Activated CD8-positive, alpha-beta T cell treated with anti-CD3 and anti-CD28 coated beads for 36 hours (primary cell): ENCODE measurements at regions not wholly inside any gene's neighbourhood (a gene's known extent, or its start where the extent isn't known, plus 50 kb on each side); places are given as distances from the start of the nearest gene placed in this dataset.

Experiments used
- ATAC-seq: fragments of 200-7000 bp; cut with Tn5 transposase; one replicate; pipeline ENCODE4 v1.10.0; 2021; ENCODE audit warnings: mild to moderate bottlenecking, moderate library complexity
- CTCF ChIA-PET: fragments of 350-600 bp; sonication (Branson Sonifier 250); formaldehyde crosslinking; loops from one replicate; lab custom pipeline; 2021; ENCODE audit warnings: antibody characterized with exemption; lab: Charles Lee
- POLR2A ChIA-PET: fragments of 350-600 bp; sonication (Branson Sonifier 250); formaldehyde crosslinking; loops from one replicate; lab custom pipeline; 2021; ENCODE audit warnings: antibody characterized with exemption; lab: Charles Lee
- DNase-seq: peaks from one replicate; pipeline ENCODE4 v3.0.0-alpha.2; 2020
- H3K27ac Mint-ChIP-seq: one replicate; pipeline ENCODE4 v1.8.0; 2021; ENCODE audit warnings: mild to moderate bottlenecking, mixed read lengths
- H3K27me3 Mint-ChIP-seq: one replicate; pipeline ENCODE4 v1.8.0; 2021; ENCODE audit warnings: mixed read lengths
- H3K36me3 Mint-ChIP-seq: one replicate; pipeline ENCODE4 v1.8.0; 2021; ENCODE audit warnings: low read depth, mixed read lengths
- H3K4me1 Mint-ChIP-seq: one replicate; pipeline ENCODE4 v1.8.0; 2021; ENCODE audit warnings: low read depth, mixed read lengths
- H3K4me3 Mint-ChIP-seq: one replicate; pipeline ENCODE4 v1.8.0; 2021; ENCODE audit warnings: mild to moderate bottlenecking, moderate library complexity, mixed read lengths
- H3K9me3 Mint-ChIP-seq: one replicate; pipeline ENCODE4 v1.8.0; 2021; ENCODE audit warnings: mixed read lengths
- CTCF ChIP-seq: fragments of 200-600 bp; IDR thresholded peaks from one replicate; pipeline ENCODE4 v1.8.0; 2022; ENCODE audit warnings: antibody characterized with exemption, mild to moderate bottlenecking
- intact Hi-C: fragments of 100-400 bp; cut with micrococcal nuclease; formaldehyde crosslinking; loops from one replicate; pipeline ENCODE4 v1.10.0; 2022

- intact Hi-C loops = no loop called here
- CTCF ChIA-PET = no interaction called here
- POLR2A ChIA-PET = no interaction called here
- Mint-ChIP-seq H3K27me3 (peaks cover 15% of the 10 kb centered on the region), H3K27ac (no peak overlapping the region), H3K4me1 (peaks cover 5% of the 10 kb centered on the region), H3K36me3 (no peaks in the 10 kb centered on the region), H3K9me3 (no peaks in the 10 kb centered on the region), H3K4me3 (no peak overlapping the region)
- ATAC-seq (no peak), DNase-seq (no peak)
- TF ChIP-seq CTCF = no peak
Observed at GRCh38 chr3:150335631-150336030, 72.5 kb upstream of the TSC22D2 start.

GRCh38 chr3:150334974-150335373, 73.1 kb upstream of the TSC22D2 start:
- Mint-ChIP-seq H3K9me3 (no peaks in the 10 kb centered on the region), H3K4me3 (no peak overlapping the region), H3K27me3 (peaks cover 15% of the 10 kb centered on the region), H3K4me1 (peaks cover 5% of the 10 kb centered on the region), H3K27ac (no peak overlapping the region), H3K36me3 (no peaks in the 10 kb centered on the region)
- ChIA-PET POLR2A (no interaction called here), CTCF (no interaction called here)
- no peak for TF ChIP-seq CTCF
- DNase-seq = no peak
- intact Hi-C loops = no loop called here
- no peak for ATAC-seq

GRCh38 chr3:150333477-150333876, 74.6 kb upstream of the TSC22D2 start:
- Mint-ChIP-seq H3K27me3 (peaks cover 9% of the 10 kb centered on the region), H3K9me3 (no peaks in the 10 kb centered on the region), H3K4me1 (peaks cover 11% of the 10 kb centered on the region), H3K36me3 (no peaks in the 10 kb centered on the region), H3K27ac (no peak overlapping the region), H3K4me3 (no peak overlapping the region)
- no peak for ATAC-seq
- DNase-seq = no peak
- intact Hi-C loops = no loop called here
- ChIA-PET POLR2A (interaction anchor here (1.0 kb wide), 1 partner anchor 77 kb away, joined by 3 read pairs; no protein-coding TSS in a partner anchor), CTCF (no interaction called here)
- TF ChIP-seq CTCF = no peak

- Mint-ChIP-seq H3K9me3 (no peaks in the 10 kb centered on the region), H3K27ac (no peak overlapping the region), H3K4me3 (no peak overlapping the region), H3K4me1 (peaks cover 11% of the 10 kb centered on the region), H3K27me3 (peaks cover 12% of the 10 kb centered on the region), H3K36me3 (no peaks in the 10 kb centered on the region)
- ATAC-seq (no peak), DNase-seq (no peak)
- intact Hi-C loops = no loop called here
- POLR2A ChIA-PET = no interaction called here
- CTCF ChIA-PET = interaction anchor here (1.2 kb wide), 1 partner anchor 17 kb away, joined by 4 read pairs; no protein-coding TSS in a partner anchor
- no peak for TF ChIP-seq CTCF
Observed at GRCh38 chr3:150331978-150332568, 76.0 kb upstream of the TSC22D2 start.

GRCh38 chr3:150330872-150331271, 77.2 kb upstream of the TSC22D2 start:
- no peak for TF ChIP-seq CTCF
- no peak for ATAC-seq
- H3K4me1 Mint-ChIP-seq = peaks cover 11% of the 10 kb centered on the region

More at GRCh38 chr3:150330872-150331271, 77.2 kb upstream of the TSC22D2 start:
- Mint-ChIP-seq H3K36me3 (no peaks in the 10 kb centered on the region), H3K27ac (no peak overlapping the region), H3K4me3 (no peak overlapping the region), H3K27me3 (peaks cover 10% of the 10 kb centered on the region), H3K9me3 (no peaks in the 10 kb centered on the region)
- DNase-seq = no peak
- CTCF ChIA-PET = no interaction called here
- POLR2A ChIA-PET = interaction anchor here (1.6 kb wide), 1 partner anchor 10 kb away, joined by 5 read pairs; no protein-coding TSS in a partner anchor
- intact Hi-C loops = no loop called here
